Amniotic epithelial cell (primary cell): ENCODE measurements at regions not wholly inside any gene's neighbourhood (a gene's known extent, or its start where the extent isn't known, plus 50 kb on each side); places are given as distances from the start of the nearest gene placed in this dataset.
A peak's percentile ranks its signal among the peaks of the same experiment; 100 is the strongest.
"Not testable (repeated sequence)": the region's sequence is repeated elsewhere in the genome, so short reads cannot be mapped to it uniquely, and the experiment has no call there.

Experiments
- DNase-seq: peaks from one replicate; pipeline ENCODE4 v3.0.0-alpha.2; 2010; ENCODE audit warnings: low read depth

DNA sequence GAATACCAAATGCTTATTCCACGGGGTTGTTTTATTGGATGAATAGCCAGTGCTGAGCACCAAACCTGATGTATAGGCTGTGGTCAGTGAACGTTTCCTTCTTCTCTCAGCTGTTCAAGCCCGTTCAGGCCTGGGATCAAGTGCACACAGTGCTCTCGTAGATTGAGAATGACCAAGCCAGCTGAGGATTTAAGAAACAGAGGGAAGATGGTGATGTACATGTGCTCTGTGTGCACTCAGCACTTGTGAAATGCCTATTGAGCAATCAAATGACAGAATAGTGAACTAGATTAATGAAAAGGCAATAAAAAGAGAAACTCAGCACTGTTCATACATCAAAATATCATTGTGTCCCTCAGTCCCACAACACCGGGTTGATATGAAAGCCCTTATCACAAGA, 302.5 kb downstream of the BMPER start:
- DNase-seq: no peak

DNA sequence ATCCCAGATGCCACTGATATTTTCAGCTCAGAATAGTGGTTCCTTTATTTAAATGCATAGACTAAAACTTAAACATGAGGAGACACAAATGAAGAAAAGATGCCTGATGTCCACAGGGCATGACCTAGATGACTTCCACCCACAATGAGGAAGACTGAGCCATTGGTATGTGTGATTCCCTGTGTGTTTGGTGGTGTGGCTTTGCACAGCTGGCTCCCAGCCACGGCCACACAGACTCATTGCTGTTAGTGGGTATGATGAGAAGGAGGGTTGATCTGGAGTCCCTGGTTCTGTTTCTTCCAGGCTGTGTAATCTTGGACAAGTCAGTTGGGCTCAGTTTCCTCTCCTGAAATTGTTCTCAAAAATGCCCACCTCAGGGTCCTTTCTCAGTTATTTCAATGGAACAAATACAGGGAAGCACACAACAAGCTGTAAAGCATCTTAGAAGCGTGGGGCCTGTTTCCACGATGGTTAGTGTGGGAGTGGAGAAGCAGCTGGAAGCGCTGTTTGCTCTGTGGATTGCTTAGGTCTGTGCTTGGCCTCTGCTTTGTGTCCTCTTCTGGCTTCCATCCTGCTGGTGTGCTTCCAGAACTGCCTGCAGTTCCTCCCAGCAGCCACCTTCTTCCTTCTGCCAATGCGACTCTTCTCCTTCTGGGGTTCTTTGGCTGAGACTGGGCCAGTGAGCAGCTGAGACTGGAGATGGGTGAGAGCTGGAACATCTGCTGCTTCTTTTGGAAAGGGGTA, 303.7 kb downstream of the BMPER start:
- no peak for DNase-seq

DNA sequence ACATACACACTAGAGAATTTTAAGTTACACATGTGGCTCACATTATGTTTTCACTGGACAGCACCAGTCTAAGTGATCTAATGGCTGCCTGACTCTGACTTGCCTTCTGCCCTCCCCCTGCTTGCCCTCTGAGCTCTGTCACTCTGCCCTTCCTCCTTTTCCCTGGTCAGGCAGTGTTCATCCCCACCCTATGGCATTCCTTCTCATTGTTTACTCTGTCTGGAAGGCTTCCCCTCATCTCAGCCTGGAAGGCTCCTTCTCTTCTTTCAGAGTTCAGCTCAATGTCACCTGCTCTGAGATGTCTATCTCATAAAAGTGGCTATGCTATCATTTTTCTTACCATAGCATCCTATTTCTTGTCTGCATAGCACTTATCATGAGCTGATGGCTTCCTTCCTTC, 305.7 kb downstream of the BMPER start:
- DNase-seq: no peak

DNA sequence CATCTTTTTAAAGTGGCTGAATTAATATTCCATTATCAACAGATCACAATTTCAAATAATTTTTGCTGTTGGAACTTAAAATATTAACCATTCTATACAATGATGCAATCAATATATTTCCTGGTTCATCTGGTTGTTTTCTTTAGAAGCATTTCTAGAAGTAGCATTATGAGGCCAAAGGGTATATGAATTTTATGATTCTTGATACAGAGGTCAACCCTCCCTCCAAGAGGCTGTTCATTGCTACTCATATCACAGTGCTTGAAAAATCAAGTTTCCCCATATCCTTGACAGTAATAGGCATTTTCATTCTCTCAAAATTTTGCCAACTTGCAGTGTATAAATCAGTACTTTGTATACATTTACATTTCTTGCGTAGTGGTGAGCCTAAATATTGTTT, 312.6 kb downstream of the BMPER start:
- DNase-seq: no peak

DNA sequence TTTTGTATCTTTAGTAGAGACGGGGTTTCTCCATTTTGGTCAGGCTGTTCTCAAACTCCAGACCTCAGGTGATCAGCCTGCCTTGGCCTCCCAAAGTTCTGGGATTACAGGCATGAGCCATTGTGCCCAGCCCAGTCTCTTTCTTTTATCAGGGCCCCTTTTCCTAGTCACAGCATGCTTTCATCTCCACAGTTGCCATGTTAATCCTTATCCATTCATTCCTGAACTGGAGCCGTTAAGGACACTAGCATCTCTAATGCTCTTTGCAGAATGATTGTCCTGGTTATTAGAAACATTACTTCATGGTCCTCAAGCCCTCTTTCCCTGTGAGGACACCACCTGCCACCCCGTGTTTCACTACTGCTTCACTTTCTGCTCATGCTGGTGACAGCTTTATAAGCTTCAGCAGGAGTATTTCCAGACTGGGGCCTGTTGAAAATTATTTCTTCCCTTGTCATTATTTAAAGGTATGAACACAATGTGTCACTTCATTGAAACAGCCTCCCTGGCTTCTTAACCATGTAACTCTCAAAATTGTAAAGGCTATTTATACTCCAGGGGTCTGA, 313.9 kb downstream of the BMPER start:
- no peak for DNase-seq

DNA sequence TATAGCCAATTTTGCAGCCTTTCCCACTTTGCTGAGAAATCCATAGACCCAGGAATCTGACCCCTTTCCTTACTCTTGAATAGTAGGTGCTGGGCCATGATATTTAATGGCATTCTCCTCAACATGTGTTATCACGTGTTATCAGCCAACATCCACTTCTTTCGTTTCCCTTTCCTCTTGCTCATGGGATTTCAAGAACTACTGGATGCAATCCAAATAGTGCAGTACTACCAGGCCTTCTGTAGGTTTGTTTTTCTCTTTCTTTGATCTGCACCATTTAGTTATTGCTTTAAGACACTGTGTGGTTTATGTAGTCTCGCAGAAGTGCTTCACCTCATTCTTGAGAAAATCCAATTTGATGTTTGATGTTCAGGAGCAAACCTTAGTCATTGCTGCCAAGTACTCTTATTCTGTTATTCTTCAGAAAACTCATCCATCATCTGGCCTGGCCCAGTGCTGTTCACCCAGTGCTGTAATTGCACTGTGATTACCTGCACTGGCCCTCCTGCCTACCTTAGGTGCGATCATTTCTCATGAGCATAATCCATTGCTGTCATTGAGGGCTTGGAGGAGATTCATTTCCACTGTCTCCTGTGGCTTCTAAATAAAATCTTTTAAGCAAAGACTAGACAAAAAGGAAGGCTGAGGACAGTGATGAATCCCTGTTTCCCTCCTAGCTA, 315.3 kb downstream of the BMPER start:
- peak; percentile 37 for DNase-seq

DNA sequence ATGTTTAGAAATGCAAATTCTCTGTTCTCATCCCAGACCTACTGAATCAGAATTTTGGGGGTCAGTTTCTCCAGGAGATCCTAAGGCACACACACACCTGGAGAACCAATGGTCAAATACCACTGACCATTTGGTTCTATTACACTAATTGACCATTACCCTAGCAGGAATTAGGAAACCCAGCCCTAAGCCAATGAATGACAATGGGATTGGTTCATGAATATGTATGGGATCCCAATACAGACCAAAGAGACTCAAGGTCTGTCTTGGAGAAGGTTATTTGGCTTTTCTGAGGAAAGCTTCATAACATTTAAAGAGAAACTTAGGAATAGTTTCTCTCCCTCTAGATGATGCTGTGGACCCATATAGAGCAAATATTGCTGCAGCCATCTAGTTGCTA, 317.0 kb downstream of the BMPER start:
- no peak for DNase-seq

DNA sequence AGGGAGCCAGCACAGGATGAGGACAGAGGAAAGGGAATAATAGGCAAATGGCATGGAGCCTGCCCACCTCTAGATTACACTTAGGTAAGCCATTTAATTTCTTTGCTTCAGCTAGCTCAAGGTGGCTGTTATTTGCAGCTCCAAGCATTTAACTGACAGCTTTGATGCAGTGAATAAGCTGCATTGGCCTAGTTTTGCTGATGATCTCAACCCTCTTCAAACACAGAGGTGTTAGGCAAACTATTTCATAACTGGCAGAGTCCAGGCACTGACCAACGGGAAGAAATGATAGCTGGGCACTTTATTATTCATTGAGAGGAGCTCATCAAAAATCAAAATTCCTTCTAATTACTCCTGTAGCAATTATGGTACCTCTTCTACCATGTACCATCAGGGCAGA, 317.4 kb downstream of the BMPER start:
- DNase-seq: peak; percentile 63

DNA sequence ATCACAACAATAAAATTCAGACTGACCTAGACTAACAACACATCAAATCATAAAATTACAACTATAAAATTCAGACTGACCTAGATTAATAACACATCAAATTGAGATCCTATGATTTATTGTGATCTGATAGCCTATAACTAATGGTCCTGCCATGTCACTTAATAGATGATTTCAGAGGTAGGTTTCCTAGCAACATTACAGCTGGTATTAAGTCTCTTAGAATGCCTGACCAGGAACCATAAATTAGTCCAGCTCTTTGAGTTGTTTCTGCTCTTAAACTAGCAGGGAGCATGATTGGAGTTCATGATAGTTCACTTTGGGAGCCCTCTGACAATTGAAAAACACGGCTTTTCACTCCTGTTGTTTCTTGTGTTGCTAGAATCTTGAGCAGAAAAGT, 318.9 kb downstream of the BMPER start:
- DNase-seq: no peak

DNA sequence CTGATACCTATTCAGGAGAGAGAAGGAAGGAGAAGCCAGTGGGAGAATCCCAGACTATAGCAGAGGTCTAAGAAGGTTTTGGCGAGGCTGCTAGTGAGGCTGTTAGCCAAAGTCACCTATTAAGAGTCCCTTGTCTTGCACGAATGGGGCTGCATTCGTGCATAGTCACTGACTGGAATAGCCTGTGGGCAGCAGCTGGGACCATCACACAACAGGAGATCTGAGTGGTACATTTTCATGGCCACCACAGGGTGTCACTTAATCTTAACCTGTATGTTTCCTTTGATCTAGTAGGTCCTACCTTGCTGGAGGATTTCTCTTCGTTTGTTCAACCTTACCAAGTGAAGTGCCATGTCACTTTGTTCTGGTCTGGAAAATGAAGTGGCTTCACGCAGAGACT, 319.9 kb downstream of the BMPER start:
- DNase-seq: no peak

DNA sequence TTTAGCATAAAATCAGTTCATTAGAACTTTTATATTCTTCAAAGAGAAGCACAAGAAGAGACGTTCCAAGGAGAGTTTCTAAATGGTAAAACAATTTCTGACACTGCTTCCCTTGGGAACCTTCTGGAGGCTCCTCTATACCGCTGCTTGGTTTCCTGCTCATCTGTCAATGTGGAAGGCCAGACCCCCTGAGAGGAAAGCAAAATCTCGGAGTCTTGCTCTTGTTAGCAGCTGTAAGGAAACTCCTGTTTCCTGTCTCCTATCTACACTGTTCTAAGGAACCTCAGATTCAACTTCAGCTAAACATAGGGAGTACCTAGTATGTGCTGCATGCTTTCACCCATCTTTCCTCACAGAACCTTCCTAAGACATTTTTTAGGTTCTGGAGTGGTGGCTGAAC, 322.2 kb downstream of the BMPER start:
- DNase-seq: no peak

DNA sequence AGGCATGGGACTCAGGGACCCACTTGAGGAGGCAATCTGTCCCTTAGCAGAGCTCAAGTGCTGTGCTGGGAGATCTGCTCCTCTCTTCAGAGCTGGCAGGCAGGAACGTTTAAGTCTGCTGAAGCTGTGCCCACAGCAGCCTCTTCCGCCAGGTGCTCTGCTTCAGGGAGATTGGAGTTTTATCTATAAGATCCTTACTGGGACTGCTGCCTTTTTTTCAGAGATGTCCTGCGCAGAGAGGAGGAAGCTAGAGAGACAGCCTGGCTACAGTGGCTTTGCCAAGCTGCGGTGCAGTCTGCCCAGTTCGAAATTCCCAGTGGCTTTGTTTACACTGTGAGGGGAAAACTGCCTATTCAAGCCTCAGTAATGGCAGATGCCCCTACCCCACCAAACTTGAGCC, 329.8 kb downstream of the BMPER start:
- not testable (repeated sequence) for DNase-seq

DNA sequence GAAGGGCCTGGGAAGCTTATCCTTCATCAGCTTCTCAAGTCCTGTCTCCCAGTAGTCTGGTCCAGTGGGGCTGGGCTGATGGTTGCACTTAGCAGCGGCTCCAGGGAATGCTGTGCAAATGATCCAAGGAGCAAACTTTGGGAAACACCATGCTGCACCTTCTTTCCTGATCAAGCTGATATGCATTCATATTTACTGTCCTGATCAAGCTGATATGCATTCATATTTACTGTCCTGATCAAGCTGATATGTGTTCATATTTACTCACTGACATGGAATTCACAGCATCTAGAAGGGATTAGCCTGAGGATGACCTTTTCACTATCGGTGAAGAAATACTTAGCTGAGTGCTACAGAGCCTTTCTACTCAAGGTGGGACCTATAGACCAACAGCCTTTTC, 330.7 kb downstream of the BMPER start:
- peak; percentile 61 for DNase-seq

DNA sequence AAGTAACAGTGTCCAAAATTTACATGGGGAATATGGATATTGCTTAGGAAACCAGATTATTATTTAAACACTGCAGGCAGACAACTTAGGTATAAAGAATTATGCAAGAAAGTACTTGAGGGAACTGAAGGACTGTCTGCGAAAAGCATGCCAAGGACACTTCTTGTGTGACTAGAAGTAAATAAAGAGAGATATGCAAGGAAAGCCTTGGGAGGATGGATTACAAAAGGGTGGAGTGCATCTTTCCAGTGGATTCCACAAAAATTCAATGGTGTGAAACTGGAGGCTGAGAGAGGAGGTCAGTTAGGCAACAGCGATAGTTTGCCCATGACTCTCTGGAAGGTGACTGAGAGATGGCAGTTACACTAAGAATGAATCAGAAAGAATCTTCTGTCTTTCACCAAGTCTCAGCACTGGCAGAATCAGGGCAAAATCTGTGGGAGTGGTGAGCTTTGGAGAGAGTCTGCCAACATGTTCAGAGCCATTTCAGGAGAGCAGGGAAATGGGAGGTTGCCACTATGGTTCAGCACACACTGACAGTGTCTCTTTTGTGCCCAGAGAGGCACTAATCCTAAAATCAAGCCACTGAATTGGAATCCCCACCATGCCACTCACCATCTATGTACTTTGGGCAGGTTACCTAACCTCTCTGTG, 331.6 kb downstream of the BMPER start:
- DNase-seq: no peak

DNA sequence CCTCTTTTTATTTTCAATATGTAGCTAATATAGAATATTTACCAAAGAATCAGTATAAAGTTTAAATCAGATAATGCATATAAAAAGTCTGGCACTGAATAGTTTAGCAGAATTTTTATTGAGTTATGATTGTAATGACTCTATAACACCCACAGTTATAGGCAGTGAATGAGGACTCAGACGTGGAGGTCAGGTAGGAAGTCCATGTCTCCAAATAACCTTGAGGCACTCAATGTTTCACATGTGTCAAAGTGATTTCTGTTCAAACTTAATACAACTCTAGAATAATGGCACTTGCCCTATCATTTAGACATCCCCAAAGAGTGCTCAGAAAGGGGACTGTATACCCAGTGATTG, 332.1 kb downstream of the BMPER start:
- no peak for DNase-seq

DNA sequence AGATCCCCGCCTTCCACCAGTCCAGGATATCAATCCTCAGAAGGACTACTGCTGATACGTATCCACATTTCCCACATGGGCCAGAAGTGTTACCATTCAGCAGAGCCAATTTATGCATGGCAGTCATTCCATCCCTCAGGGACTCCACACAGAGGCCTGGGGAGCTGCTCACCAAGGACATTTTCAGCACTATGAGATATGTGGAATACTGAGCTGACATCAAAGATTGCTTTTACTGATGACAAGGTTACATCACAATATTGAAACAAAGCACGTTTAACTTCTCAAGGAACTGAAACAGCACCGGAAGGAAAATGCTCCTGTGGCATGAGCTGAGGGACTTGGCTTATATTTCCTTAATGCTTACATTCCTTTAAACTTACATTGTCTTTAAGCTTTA, 335.1 kb downstream of the BMPER start:
- no peak for DNase-seq

DNA sequence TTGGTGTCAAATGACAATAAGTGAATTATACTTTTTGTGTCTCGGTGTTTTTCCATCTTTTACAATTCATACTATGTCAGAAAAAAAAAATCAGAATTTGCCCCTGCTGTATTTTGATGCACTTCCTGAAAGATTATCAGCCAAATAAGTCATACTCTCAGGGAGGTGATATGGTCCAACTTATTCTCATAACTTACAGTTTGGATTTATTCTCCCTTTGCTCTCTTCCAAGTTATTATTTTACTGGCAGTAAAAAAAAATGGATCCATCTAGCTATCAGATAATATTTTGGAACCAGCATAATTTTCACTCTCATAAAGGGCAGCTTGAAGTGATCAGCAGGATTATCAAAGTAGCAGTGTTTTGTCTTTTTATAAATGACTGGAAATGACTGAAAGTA, 337.1 kb downstream of the BMPER start:
- DNase-seq: no peak

DNA sequence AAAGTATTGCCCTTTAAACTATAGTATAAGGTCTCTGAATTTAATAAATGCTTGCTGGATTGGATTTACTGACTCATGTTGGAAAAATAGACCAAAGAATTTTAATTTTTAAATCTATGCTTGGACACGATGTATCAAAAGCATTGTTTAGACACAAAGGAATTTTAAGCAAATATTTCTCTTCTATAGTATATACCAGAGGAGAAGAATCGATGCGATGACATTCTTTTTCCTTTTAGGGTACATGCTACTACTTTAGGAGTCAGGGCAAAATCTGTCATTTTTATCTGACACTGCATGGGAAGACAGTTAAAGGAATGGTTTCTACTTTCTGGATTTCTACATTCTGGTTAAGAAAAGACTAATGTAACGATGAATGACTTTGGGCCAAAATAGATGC, 339.9 kb downstream of the BMPER start:
- no peak for DNase-seq

DNA sequence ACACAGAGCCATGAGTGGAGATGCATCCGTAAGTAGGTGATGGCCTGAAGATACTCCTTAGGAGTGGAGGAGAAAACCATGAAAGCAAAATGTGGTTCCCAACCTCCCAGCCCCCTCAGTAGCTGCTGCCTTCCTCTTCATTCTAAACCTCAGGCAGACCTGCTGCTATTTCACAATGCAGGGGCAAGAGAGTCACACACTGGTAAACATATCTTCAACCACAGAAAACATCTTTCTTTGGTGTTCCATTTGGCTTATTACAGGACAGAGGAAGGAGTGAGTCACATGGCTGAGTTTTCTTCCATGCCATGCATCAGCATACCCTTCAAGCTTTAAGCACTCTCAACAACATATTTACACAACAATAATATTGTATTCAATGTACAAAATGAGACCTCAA, 342.1 kb downstream of the BMPER start:
- DNase-seq: peak; percentile 93

DNA sequence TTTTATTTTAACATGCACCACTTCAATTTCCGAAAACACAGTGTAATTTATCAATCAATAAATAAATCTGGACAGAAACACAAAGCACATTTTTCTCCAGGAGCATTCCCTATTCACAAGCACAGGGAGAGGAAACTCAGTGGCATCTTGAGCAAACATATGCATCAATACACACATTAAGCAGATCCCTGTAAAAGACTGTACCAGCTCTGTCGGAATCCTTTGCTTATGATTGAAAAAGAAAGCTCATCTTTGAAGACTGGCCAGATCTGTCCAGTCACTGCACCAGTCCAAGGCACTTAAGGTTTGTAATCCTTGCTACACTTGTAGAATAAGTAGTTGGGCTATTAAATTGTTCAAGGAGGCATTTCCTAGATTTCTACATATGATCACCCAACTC, 343.9 kb downstream of the BMPER start:
- DNase-seq: no peak

DNA sequence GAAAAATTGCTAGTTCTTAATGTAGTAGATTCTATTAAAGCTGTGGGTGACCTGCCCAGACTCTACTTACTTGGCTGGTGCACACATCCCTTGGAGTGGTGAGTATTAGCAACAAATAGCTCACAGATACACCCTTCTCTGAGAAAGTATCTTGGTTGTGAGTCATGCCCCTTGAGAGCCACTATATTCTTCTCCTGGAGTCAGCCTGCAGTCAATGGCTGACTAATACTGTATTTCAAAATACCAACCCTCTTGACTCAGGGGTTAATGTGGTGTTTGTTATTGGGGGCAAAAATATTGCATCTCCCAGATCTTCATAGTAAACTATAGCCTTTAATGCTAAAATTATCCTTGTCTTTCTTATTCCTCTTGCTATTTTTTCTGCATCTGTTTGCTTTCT, 354.9 kb downstream of the BMPER start:
- peak; percentile 96 for DNase-seq

DNA sequence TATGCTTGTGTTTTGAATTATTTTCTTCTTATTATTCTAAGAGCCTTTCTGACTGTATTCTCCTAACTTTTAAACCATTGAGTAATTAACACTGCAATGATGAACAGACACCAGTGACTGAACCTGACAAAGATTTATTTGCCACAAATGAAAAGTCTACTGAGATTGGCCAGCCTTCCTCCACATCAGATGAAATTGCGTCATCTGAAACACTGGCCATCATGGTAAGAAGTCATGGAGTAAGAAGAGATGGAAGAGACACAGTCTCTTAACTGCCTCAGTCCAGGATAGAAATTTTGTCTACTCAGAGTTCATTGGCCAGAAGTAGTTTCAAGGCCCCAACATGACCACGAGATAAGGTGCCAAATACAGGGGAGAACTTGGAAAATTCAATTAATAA, 357.8 kb downstream of the BMPER start:
- no peak for DNase-seq

DNA sequence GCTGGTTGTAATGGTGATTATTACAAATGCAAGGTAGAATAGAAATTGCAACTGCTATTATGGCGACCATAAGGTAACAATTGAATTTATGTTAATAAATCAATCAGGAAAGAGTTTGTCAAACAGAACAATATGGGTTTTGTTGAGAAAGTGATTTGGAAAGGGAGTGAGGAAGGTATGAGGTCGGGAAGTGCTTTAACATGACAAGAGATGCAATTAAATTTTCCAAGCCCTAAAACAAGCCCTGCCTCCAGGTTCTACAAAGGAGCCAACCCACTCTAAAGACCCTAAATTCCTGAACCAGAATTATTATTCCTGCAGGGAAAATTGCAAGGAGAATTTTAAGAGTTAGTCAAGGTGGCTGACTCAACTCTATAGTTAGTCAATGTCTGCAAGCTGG, 363.7 kb downstream of the BMPER start:
- DNase-seq: no peak
